HepG2 (cell line): ENCODE measurements at regions not wholly inside any gene's neighbourhood (a gene's known extent, or its start where the extent isn't known, plus 50 kb on each side); places are given as distances from the start of the nearest gene placed in this dataset.

Experiments used
- CC2D1A ChIP-seq: sonication (generic); formaldehyde crosslinking; IDR thresholded peaks from 2 replicates; pipeline ENCODE4 v1.8.1; 2023; ENCODE audit warnings: mild to moderate bottlenecking, missing genetic modification reagents
- CTCF ChIP-seq: sonication (generic); formaldehyde crosslinking; IDR thresholded peaks from 2 replicates; pipeline ENCODE4 v1.5.0; 2020; ENCODE audit warnings: mild to moderate bottlenecking, missing genetic modification reagents, moderate library complexity
- ELF1 ChIP-seq: sonication (generic); formaldehyde crosslinking; IDR thresholded peaks from 2 replicates; pipeline ENCODE4 v1.4.0; 2020; ENCODE audit warnings: missing genetic modification reagents
- MXD4 ChIP-seq: IDR thresholded peaks from 2 replicates; pipeline ENCODE4 v1.6.1; 2016; ENCODE audit warnings: mild to moderate bottlenecking, missing biosample characterization, missing genetic modification reagents
- MYC ChIP-seq: sonication (generic); formaldehyde crosslinking; IDR thresholded peaks from 2 replicates; pipeline ENCODE4 v1.9.0; 2021; ENCODE audit warnings: missing genetic modification reagents, borderline replicate concordance
- POLR2A ChIP-seq, 2 experiments: IDR thresholded peaks; 2 replicates each; pipeline ENCODE4 v1.6.1; 2011; ENCODE audit warnings: low read depth in 2 of 2, low read length in 2 of 2, mild to moderate bottlenecking in 1 of 2, moderate library complexity in 1 of 2; ENCODE audit not compliant: insufficient read depth in 1 of 2
- TAF1 ChIP-seq: sonication (generic); formaldehyde crosslinking; IDR thresholded peaks from 2 replicates; pipeline ENCODE4 v1.4.0; 2020; ENCODE audit warnings: missing genetic modification reagents

- TF ChIP-seq TAF1 (CRISPR knock-in tag) (no peak), MYC (CRISPR knock-in tag) (no peak), POLR2A (IDR thresholded peaks at IDR 0.05; ENCODE audit: insufficient read depth in 1 of 2, low read depth in 2 of 2, low read length in 2 of 2) (no peak), ELF1 (CRISPR knock-in tag) (no peak), CTCF (CRISPR knock-in tag) (no peak), CC2D1A (CRISPR knock-in tag) (no peak), MXD4 (no peak)
These were observed 295.3 kb upstream of the FOXQ1 start for GRCh38 chr6:1016329-1017302.
